ENCODE measurements at regions not wholly inside any gene's neighbourhood (a gene's known extent, or its start where the extent isn't known, plus 50 kb on each side); places are given as distances from the start of the nearest gene placed in this dataset.

DNA sequence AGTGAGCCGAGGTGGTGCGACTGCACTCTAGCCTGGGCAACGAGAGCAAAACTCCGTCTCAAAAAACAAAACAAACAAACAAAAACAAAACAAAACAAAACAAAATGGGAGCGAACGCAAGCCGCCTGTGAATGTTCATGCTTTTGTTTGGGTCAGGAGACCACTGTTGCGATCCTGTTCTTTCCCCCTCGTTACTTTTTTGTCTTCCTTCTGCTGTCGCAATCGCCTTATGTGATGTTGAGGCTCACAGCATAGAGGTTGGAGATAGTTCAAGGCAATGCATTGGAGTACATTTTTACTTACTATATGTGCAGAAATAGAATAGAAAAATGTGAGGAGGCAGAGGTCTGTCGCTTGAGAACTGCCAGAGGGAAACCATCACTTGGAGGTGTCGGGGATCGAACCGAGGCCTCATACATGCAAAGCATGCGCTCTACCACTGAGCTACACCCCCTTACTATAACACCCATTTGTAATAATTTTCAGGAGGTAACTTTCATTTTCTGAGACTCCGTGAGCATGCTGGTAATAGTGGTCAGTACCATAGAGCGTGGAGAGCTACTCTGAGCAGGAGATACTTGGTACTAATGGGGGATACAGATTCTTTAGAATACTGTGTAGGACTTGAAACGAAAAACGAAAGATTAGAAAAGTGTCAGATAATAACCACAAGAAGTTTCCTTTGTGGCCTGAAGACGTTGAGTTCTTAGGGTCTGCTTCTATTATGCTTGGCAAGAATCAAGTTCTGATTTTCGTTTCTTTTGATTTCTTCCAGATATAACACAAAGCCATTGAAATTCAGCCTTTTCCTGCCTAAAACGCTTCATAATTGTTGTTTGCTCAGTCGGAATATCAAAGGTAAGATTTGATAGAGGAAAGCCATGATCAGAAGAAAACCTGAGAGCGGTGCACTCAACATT lies 121.1 kb downstream of the TRIM27 start:
- TF ChIP-seq EP300 (IDR thresholded peaks at IDR 0.05) (no peak), CTCF (IDR thresholded peaks at IDR 0.05) (no peak), POLR2A (IDR thresholded peaks at IDR 0.05) (no peak), POLR2AphosphoS5 (IDR thresholded peaks at IDR 0.05) (no peak)
- intact Hi-C loops (cut with DNase I; ENCODE audit: low total_unique reads), result no loop called here
- no peak overlapping the region for H3K4me3 ChIP-seq
- DNase-seq, result no peak
- H3K9me3 ChIP-seq, result peaks cover 0 to 16% (median 3%) of the 10 kb centered on the region in 4 donors
- WGBS, 5 donors, result 30 to 39% (median 33%) methylated on average over 25 of the region's 25 CpGs
- H3K36me3 ChIP-seq, result no peaks in the 10 kb centered on the region
- peaks cover 0 to 96% (median 37%) of the 10 kb centered on the region in 3 donors for H3K27me3 ChIP-seq
- no peaks in the 10 kb centered on the region for H3K4me1 ChIP-seq
- H3K27ac ChIP-seq, result no peak overlapping the region

- TF ChIP-seq POLR2AphosphoS5 (IDR thresholded peaks at IDR 0.05), result no peak
- no peak for TF ChIP-seq CTCF (IDR thresholded peaks at IDR 0.05)
- TF ChIP-seq EP300 (IDR thresholded peaks at IDR 0.05), result no peak
- TF ChIP-seq POLR2A (IDR thresholded peaks at IDR 0.05), result no peak
- Histone ChIP-seq H3K27me3 (peaks cover 0 to 96% (median 37%) of the 10 kb centered on the region in 3 donors), H3K36me3 (no peaks in the 10 kb centered on the region), H3K27ac (no peak overlapping the region), H3K4me3 (no peak overlapping the region), H3K9me3 (peaks cover 0 to 16% (median 3%) of the 10 kb centered on the region in 4 donors), H3K4me1 (no peaks in the 10 kb centered on the region)
- intact Hi-C loops (cut with DNase I; ENCODE audit: low total_unique reads), result no loop called here
- no peak for DNase-seq
- WGBS, 5 donors, result 4 to 18% (median 9%) methylated on average over 8 of the region's 8 CpGs
These were observed 120.5 kb downstream of the TRIM27 start for GRCh38 chr6:28803337-28803709.

GRCh38 chr6:28807682-28808280 lies 116.0 kb downstream of the TRIM27 start:
- H3K36me3 ChIP-seq, result no peaks in the 10 kb centered on the region
- no peak overlapping the region for H3K27ac ChIP-seq
- 7 to 15% (median 8%) methylated on average over 12 of the region's 12 CpGs for WGBS, 5 donors
- H3K9me3 ChIP-seq, result peaks cover 0 to 22% (median 10%) of the 10 kb centered on the region in 4 donors
- intact Hi-C loops (cut with DNase I; ENCODE audit: low total_unique reads), result no loop called here
- no peak for DNase-seq
- TF ChIP-seq POLR2A (IDR thresholded peaks at IDR 0.05) (no peak), EP300 (IDR thresholded peaks at IDR 0.05) (no peak), CTCF (IDR thresholded peaks at IDR 0.05) (no peak), POLR2AphosphoS5 (IDR thresholded peaks at IDR 0.05) (no peak)
- H3K27me3 ChIP-seq, result peaks cover 18 to 100% (median 77%) of the 10 kb centered on the region in 3 donors
- peaks cover 0 to 13% (median 0%) of the 10 kb centered on the region in 4 donors for H3K4me1 ChIP-seq
- H3K4me3 ChIP-seq, result no peak overlapping the region

GRCh38 chr6:28808383-28808782 lies 115.4 kb downstream of the TRIM27 start:
- no peak for TF ChIP-seq POLR2A (IDR thresholded peaks at IDR 0.05)
- no peak for TF ChIP-seq CTCF (IDR thresholded peaks at IDR 0.05)
- no peak for TF ChIP-seq EP300 (IDR thresholded peaks at IDR 0.05)
- no peak for TF ChIP-seq POLR2AphosphoS5 (IDR thresholded peaks at IDR 0.05)
- WGBS, 5 donors, result 10 to 23% (median 15%) methylated on average over 13 of the region's 13 CpGs

More at GRCh38 chr6:28808383-28808782, 115.4 kb downstream of the TRIM27 start:
- Histone ChIP-seq H3K4me1 (peaks cover 0 to 13% (median 0%) of the 10 kb centered on the region in 4 donors), H3K27me3 (peaks cover 21 to 100% (median 80%) of the 10 kb centered on the region in 3 donors), H3K9me3 (peaks cover 0 to 28% (median 14%) of the 10 kb centered on the region in 4 donors), H3K27ac (no peak overlapping the region), H3K4me3 (no peak overlapping the region), H3K36me3 (no peaks in the 10 kb centered on the region)
- DNase-seq, result no peak
- intact Hi-C loops (cut with DNase I; ENCODE audit: low total_unique reads), result no loop called here

Data from stomach (tissue), 8 donors.